GM12891 (cell line): ENCODE measurements at regions not wholly inside any gene's neighbourhood (a gene's known extent, or its start where the extent isn't known, plus 50 kb on each side); places are given as distances from the start of the nearest gene placed in this dataset.

ENCODE experiments used
- POLR2A ChIP-seq: IDR thresholded peaks from 2 replicates; pipeline ENCODE4 v1.6.1; 2011; ENCODE audit warnings: low read depth, low read length, control low read depth
- POLR2AphosphoS5 ChIP-seq: IDR thresholded peaks from 2 replicates; pipeline ENCODE4 v1.6.1; 2011; ENCODE audit warnings: low read depth, low read length, control low read depth
- TAF1 ChIP-seq: IDR thresholded peaks from 2 replicates; pipeline ENCODE4 v1.6.1; 2011; ENCODE audit warnings: low read depth, low read length, control low read depth

GRCh38 chr20:54356801-54357200 is 118.6 kb upstream of the DOK5 start:
- TF ChIP-seq POLR2A: no peak
- no peak for TF ChIP-seq TAF1
- TF ChIP-seq POLR2AphosphoS5: no peak
